Muscle layer of duodenum (tissue), 2 donors: ENCODE measurements at regions not wholly inside any gene's neighbourhood (a gene's known extent, or its start where the extent isn't known, plus 50 kb on each side); places are given as distances from the start of the nearest gene placed in this dataset.

Source experiments
- H3K27ac ChIP-seq: one replicate; pipeline ENCODE4 v1.7.0; 2013; ENCODE audit warnings: mild to moderate bottlenecking, low read length
- H3K27me3 ChIP-seq: one replicate; pipeline ENCODE4 v1.7.0; 2013; ENCODE audit warnings: low read depth, mild to moderate bottlenecking, control low read depth, low read length
- H3K36me3 ChIP-seq, 2 donors: one replicate each; pipeline ENCODE4 v1.7.0; 2013; ENCODE audit warnings: low read length in 2 of 2, control low read depth in 1 of 2, mild to moderate bottlenecking in 1 of 2; ENCODE audit not compliant: insufficient read depth in 2 of 2, control insufficient read depth in 1 of 2
- H3K4me1 ChIP-seq, 2 donors: one replicate each; pipeline ENCODE4 v1.7.0; 2013; ENCODE audit warnings: low read length in 2 of 2, mild to moderate bottlenecking in 2 of 2, control low read depth in 1 of 2, moderate library complexity in 1 of 2; ENCODE audit not compliant: insufficient read depth in 2 of 2, control insufficient read depth in 1 of 2
- H3K4me3 ChIP-seq, 2 donors: one replicate each; pipeline ENCODE4 v1.7.0; 2013; ENCODE audit warnings: low read length in 2 of 2, low read depth in 1 of 2, mild to moderate bottlenecking in 1 of 2
- H3K9me3 ChIP-seq, 2 donors: one replicate each; pipeline ENCODE4 v1.7.0; 2013; ENCODE audit warnings: low read length in 2 of 2, control low read depth in 1 of 2, mild to moderate bottlenecking in 1 of 2; ENCODE audit not compliant: control insufficient read depth in 1 of 2
- donor health status: healthy.

- H3K4me3 ChIP-seq, result no peak overlapping the region
These were observed 188.8 kb upstream of the NOCT start for GRCh38 chr4:138826754-138827153.

GRCh38 chr4:138826322-138826721 lies 189.3 kb upstream of the NOCT start:
- H3K4me3 ChIP-seq, result no peak overlapping the region
- no peaks in the 10 kb centered on the region for H3K9me3 ChIP-seq
- no peaks in the 10 kb centered on the region for H3K36me3 ChIP-seq
- H3K4me1 ChIP-seq, result no peaks in the 10 kb centered on the region
- H3K27me3 ChIP-seq, result no peaks in the 10 kb centered on the region
- H3K27ac ChIP-seq, result no peak overlapping the region

More at GRCh38 chr4:138826754-138827153, 188.8 kb upstream of the NOCT start:
- Histone ChIP-seq H3K27me3 (no peaks in the 10 kb centered on the region), H3K9me3 (no peaks in the 10 kb centered on the region), H3K4me1 (no peaks in the 10 kb centered on the region), H3K36me3 (no peaks in the 10 kb centered on the region), H3K27ac (no peak overlapping the region)

- no peaks in the 10 kb centered on the region for H3K36me3 ChIP-seq
- H3K4me3 ChIP-seq, result no peak overlapping the region
- H3K9me3 ChIP-seq, result no peaks in the 10 kb centered on the region
- H3K4me1 ChIP-seq, result no peaks in the 10 kb centered on the region
- no peaks in the 10 kb centered on the region for H3K27me3 ChIP-seq
- no peak overlapping the region for H3K27ac ChIP-seq
These were observed 194.2 kb upstream of the NOCT start for GRCh38 chr4:138821331-138821730.

GRCh38 chr4:138816875-138817274 lies 198.7 kb upstream of the NOCT start:
- H3K27ac ChIP-seq, result no peak overlapping the region
- H3K36me3 ChIP-seq, result no peaks in the 10 kb centered on the region
- H3K4me1 ChIP-seq, result no peaks in the 10 kb centered on the region
- H3K27me3 ChIP-seq, result no peaks in the 10 kb centered on the region
- H3K4me3 ChIP-seq, result no peak overlapping the region
- H3K9me3 ChIP-seq, result no peaks in the 10 kb centered on the region

GRCh38 chr4:138815811-138816210 lies 199.8 kb upstream of the NOCT start:
- H3K27me3 ChIP-seq, result no peaks in the 10 kb centered on the region
- no peak overlapping the region for H3K27ac ChIP-seq
- no peaks in the 10 kb centered on the region for H3K36me3 ChIP-seq
- H3K4me1 ChIP-seq, result no peaks in the 10 kb centered on the region
- no peak overlapping the region for H3K4me3 ChIP-seq
- no peaks in the 10 kb centered on the region for H3K9me3 ChIP-seq

GRCh38 chr4:138805736-138806135 lies 209.8 kb upstream of the NOCT start:
- H3K4me3 ChIP-seq, result no peak overlapping the region
- peaks cover 0 to 4% of the 10 kb centered on the region in 2 donors for H3K4me1 ChIP-seq
- H3K27me3 ChIP-seq, result no peaks in the 10 kb centered on the region
- no peaks in the 10 kb centered on the region for H3K9me3 ChIP-seq
- no peaks in the 10 kb centered on the region for H3K36me3 ChIP-seq
- H3K27ac ChIP-seq, result no peak overlapping the region

- peaks cover 0 to 4% of the 10 kb centered on the region in 2 donors for H3K4me1 ChIP-seq
- H3K27me3 ChIP-seq, result no peaks in the 10 kb centered on the region
- no peak overlapping the region for H3K4me3 ChIP-seq
- no peaks in the 10 kb centered on the region for H3K36me3 ChIP-seq
- no peaks in the 10 kb centered on the region for H3K9me3 ChIP-seq
- no peak overlapping the region for H3K27ac ChIP-seq
These were observed 210.9 kb upstream of the NOCT start for GRCh38 chr4:138804711-138805110.

- no peaks in the 10 kb centered on the region for H3K36me3 ChIP-seq
- no peaks in the 10 kb centered on the region for H3K9me3 ChIP-seq
- H3K27ac ChIP-seq, result no peak overlapping the region
- H3K27me3 ChIP-seq, result no peaks in the 10 kb centered on the region
- peaks cover 0 to 4% of the 10 kb centered on the region in 2 donors for H3K4me1 ChIP-seq
- H3K4me3 ChIP-seq, result no peak overlapping the region
These were observed 212.5 kb upstream of the NOCT start for GRCh38 chr4:138803051-138803450.

GRCh38 chr4:138802499-138802898 lies 213.1 kb upstream of the NOCT start:
- Histone ChIP-seq H3K27me3 (no peaks in the 10 kb centered on the region), H3K36me3 (no peaks in the 10 kb centered on the region), H3K4me3 (no peak overlapping the region), H3K27ac (no peak overlapping the region), H3K4me1 (peaks cover 0 to 4% of the 10 kb centered on the region in 2 donors), H3K9me3 (no peaks in the 10 kb centered on the region)

GRCh38 chr4:138800421-138800820 lies 215.2 kb upstream of the NOCT start:
- H3K4me1 ChIP-seq, result peaks cover 0 to 4% of the 10 kb centered on the region in 2 donors
- H3K9me3 ChIP-seq, result no peaks in the 10 kb centered on the region
- H3K27ac ChIP-seq, result no peak overlapping the region
- H3K4me3 ChIP-seq, result no peak overlapping the region
- no peaks in the 10 kb centered on the region for H3K36me3 ChIP-seq
- H3K27me3 ChIP-seq, result no peaks in the 10 kb centered on the region

- H3K27ac ChIP-seq, result no peak overlapping the region
- H3K9me3 ChIP-seq, result no peaks in the 10 kb centered on the region
- H3K4me1 ChIP-seq, result no peaks in the 10 kb centered on the region
- H3K36me3 ChIP-seq, result no peaks in the 10 kb centered on the region
- no peak overlapping the region for H3K4me3 ChIP-seq
- no peaks in the 10 kb centered on the region for H3K27me3 ChIP-seq
These were observed 217.2 kb upstream of the NOCT start for GRCh38 chr4:138798404-138798803.

- Histone ChIP-seq H3K4me3 (no peak overlapping the region), H3K27ac (no peak overlapping the region), H3K36me3 (no peaks in the 10 kb centered on the region), H3K4me1 (no peaks in the 10 kb centered on the region), H3K9me3 (no peaks in the 10 kb centered on the region), H3K27me3 (no peaks in the 10 kb centered on the region)
These were observed 217.9 kb upstream of the NOCT start for GRCh38 chr4:138797646-138798045.
